D721Med (cell line): ENCODE measurements at regions not wholly inside any gene's neighbourhood (a gene's known extent, or its start where the extent isn't known, plus 50 kb on each side); places are given as distances from the start of the nearest gene placed in this dataset.

Experiments used
- DNase-seq: peaks from one replicate; pipeline ENCODE4 v3.0.0; 2011; ENCODE audit warnings: low spot score; ENCODE audit not compliant: insufficient read length
- FAIRE-seq: peaks from 2 replicates; lab custom pipeline; 2011; peaks lifted over from hg19 to GRCh38; lab: Jason Lieb, UNC
- TF ChIP-seq, protein P1 (sequence below): IDR thresholded peaks from 2 replicates; pipeline ENCODE4 v1.5.1; 2012; ENCODE audit warnings: mild to moderate bottlenecking, control low read depth; ENCODE audit not compliant: insufficient read depth; ENCODE audit errors: missing control alignments

DNA sequence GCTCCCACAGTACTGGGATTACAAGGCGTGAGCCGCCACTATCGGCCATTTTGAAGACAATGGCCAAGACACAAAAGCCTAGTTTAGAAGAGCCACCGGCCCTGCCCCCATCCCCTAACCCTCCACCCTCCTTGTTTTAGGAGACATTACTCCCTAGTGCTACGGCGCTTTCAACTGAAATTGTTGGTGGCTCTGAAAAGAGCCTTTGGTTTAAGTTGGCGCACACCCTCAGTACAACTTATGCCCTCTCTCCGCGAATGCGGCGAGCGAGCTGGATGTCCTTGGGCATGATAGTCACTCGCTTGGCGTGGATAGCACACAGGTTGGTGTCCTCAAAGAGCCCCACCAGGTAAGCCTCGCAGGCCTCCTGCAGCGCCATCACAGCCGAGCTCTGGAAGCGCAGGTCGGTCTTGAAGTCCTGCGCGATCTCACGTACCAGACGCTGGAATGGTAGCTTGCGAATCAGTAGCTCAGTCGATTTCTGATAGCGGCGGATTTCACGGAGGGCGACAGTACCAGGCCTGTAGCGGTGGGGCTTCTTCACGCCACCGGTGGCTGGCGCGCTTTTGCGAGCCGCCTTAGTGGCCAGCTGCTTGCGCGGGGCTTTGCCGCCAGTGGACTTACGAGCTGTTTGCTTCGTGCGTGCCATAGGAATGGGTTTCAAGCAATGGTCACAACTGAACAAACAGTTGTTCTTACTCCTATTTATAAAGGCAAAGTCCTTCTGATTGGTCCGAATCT lies 114.9 kb upstream of the BTN3A2 start:
- DNase-seq (no peak), FAIRE-seq (no peak)
- TF ChIP-seq, protein P1, sequence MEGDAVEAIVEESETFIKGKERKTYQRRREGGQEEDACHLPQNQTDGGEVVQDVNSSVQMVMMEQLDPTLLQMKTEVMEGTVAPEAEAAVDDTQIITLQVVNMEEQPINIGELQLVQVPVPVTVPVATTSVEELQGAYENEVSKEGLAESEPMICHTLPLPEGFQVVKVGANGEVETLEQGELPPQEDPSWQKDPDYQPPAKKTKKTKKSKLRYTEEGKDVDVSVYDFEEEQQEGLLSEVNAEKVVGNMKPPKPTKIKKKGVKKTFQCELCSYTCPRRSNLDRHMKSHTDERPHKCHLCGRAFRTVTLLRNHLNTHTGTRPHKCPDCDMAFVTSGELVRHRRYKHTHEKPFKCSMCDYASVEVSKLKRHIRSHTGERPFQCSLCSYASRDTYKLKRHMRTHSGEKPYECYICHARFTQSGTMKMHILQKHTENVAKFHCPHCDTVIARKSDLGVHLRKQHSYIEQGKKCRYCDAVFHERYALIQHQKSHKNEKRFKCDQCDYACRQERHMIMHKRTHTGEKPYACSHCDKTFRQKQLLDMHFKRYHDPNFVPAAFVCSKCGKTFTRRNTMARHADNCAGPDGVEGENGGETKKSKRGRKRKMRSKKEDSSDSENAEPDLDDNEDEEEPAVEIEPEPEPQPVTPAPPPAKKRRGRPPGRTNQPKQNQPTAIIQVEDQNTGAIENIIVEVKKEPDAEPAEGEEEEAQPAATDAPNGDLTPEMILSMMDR = no peak

DNA sequence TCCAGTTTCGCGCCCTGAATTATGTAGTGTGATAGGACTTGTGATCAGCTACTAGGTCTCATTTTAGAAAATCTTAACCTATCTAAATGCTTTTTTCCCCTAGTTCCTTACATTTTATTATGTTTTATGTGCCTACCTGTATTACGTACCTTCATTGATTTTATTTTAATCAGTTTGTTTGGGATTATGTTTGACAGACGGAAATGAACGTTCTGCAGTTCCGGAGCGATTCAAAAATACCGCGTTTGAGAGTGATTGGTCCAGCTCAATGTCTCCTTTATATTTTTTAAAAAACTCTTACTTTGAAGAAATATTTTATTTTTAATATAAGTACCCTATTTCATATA lies 114.3 kb upstream of the BTN3A2 start:
- TF ChIP-seq, protein P1 = no peak
- FAIRE-seq (no peak), DNase-seq (no peak)

DNA sequence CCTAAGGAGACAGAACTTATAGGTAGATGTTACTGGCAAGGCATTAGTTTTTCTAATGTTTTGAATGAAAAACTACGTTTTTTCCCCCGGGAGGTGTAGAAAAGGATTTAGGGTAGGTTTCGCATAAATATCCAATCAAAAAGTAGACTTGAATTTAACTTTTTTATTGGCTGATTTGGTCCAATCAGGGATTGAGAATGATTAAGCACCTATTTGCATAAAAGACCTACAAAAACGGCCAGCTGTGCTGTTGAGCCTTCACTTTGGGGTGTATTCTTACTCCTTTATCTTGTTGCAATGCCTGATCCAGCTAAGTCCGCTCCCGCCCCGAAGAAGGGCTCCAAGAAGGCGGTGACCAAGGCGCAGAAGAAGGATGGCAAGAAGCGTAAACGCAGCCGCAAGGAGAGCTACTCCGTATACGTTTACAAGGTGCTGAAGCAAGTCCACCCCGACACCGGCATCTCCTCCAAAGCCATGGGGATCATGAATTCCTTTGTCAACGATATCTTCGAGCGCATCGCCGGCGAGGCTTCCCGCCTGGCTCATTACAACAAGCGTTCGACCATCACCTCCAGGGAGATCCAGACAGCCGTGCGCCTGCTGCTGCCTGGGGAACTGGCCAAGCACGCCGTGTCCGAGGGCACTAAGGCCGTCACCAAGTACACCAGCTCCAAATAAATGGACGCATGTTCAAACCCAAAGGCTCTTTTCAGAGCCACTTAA lies 113.5 kb upstream of the BTN3A2 start:
- FAIRE-seq = no peak
- no peak for DNase-seq
- TF ChIP-seq, protein P1 = no peak

DNA sequence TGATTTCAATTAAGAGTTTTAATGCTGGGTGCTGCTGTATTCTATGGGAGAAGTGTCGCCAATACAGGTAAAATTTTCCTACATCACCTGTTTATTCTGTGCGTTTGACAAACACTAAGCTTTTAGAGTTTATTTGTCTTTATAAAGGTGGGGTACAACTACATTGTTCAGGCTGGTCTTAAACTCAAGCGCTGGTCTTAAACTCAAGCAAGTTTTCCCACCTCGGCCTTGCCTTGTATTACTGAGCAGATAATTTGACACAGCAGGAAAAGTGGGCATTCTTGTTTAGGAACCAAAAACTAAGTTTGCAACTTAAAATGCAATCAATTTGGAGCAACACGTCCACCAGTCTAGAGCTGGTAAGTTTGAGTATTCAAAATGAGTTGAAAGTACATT lies 112.9 kb upstream of the BTN3A2 start:
- TF ChIP-seq, protein P1 = no peak
- FAIRE-seq (no peak), DNase-seq (no peak)

DNA sequence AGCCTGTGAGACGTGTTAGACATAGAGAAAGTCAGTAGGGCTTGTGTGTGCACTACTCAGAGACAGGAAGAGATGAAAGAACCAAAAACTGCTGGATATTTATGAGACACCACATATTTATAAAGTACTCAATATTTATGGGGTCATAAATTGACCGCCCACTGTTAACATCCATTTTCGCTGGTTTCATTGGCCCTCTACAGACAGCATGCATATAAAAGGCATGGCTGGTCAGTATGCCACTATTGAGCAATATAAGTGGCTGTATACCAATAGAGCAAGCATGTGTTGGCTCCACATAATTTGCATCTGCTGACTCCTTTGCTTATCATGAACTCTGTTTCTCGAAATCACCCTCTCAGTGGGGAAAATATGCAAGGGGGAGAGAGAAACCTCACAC lies 110.3 kb upstream of the BTN3A2 start:
- FAIRE-seq (no peak), DNase-seq (no peak)
- TF ChIP-seq, protein P1 = no peak

DNA sequence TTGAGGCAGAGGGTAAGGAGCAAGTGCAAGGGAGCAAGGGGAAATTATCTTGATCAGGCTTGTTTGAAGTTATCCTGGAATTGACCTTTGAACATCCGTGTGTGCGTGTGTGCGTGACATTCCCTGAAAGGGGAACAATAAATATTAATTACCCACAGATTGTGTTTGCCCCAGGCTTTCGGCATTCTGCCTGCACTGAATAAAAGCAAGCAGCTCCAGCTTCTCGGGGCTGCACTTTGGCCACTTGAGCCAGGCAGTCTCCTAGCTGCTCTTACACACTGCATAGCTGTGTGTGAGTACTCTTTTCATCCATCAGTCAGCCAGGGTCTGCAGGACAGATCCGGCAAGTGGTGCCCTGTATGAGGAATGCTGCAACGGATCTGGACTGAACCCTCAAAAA lies 107.7 kb upstream of the BTN3A2 start:
- DNase-seq (no peak), FAIRE-seq (no peak)
- TF ChIP-seq, protein P1 = no peak
